Keratinocyte (primary cell): ENCODE measurements at regions not wholly inside any gene's neighbourhood (a gene's known extent, or its start where the extent isn't known, plus 50 kb on each side); places are given as distances from the start of the nearest gene placed in this dataset.

ENCODE experiments used
- DNase-seq: peaks from one replicate; pipeline ENCODE4 v3.0.0-alpha.2; 2011; ENCODE audit warnings: low read depth, missing footprints, low spot score
- FAIRE-seq: peaks from 2 replicates; lab custom pipeline; 2011; peaks lifted over from hg19 to GRCh38; lab: Jason Lieb, UNC
- H2AFZ ChIP-seq: 2 replicates; pipeline ENCODE4 v1.6.0; 2012; ENCODE audit warnings: low read length, control low read depth, inconsistent platforms; ENCODE audit not compliant: control insufficient read depth
- H3K27ac ChIP-seq: 2 replicates; pipeline ENCODE4 v1.5.1; 2011; ENCODE audit warnings: low read length; ENCODE audit not compliant: control insufficient read depth, insufficient read depth
- H3K27me3 ChIP-seq: 3 replicates; pipeline ENCODE4 v1.6.0; 2011; ENCODE audit warnings: low read length; ENCODE audit not compliant: control insufficient read depth, insufficient read depth; ENCODE audit errors: extremely low read depth
- H3K36me3 ChIP-seq, 2 experiments: 2 replicates in 1 of 2; 3 replicates in 1 of 2; pipeline ENCODE4 v1.5.1; 2011; ENCODE audit warnings: low read length in 2 of 2, mild to moderate bottlenecking in 1 of 2; ENCODE audit not compliant: control insufficient read depth in 2 of 2, insufficient read depth in 2 of 2; ENCODE audit errors: extremely low read depth in 1 of 2
- H3K4me1 ChIP-seq: 3 replicates; pipeline ENCODE4 v1.5.1; 2011; ENCODE audit warnings: low read length; ENCODE audit not compliant: control insufficient read depth, insufficient read depth; ENCODE audit errors: extremely low read depth
- H3K4me2 ChIP-seq: 3 replicates; pipeline ENCODE4 v1.6.0; 2011; ENCODE audit warnings: low read depth, low read length; ENCODE audit not compliant: control insufficient read depth, insufficient read depth; ENCODE audit errors: extremely low read depth
- H3K4me3 ChIP-seq, 3 experiments: fragments of 200-600 bp in 1 of 3; sonication (generic) in 1 of 3; 2 replicates in 2 of 3; 3 replicates in 1 of 3; pipeline ENCODE4 v1.5.1; 2011 to 2016; ENCODE audit warnings: low read length in 3 of 3, mild to moderate bottlenecking in 3 of 3, control low read depth in 2 of 3, inconsistent platforms in 1 of 3, low read depth in 1 of 3, mixed read lengths in 1 of 3, mixed run types in 1 of 3, moderate library complexity in 1 of 3; ENCODE audit not compliant: control insufficient read depth in 2 of 3, insufficient read depth in 2 of 3; ENCODE audit errors: extremely low read depth in 1 of 3
- H3K79me2 ChIP-seq: 2 replicates; pipeline ENCODE4 v1.6.0; 2012; ENCODE audit warnings: low read length; ENCODE audit not compliant: control insufficient read depth, insufficient read depth
- H3K9ac ChIP-seq: 3 replicates; pipeline ENCODE4 v1.6.0; 2011; ENCODE audit warnings: low read length; ENCODE audit not compliant: control insufficient read depth, insufficient read depth; ENCODE audit errors: extremely low read depth
- H3K9me1 ChIP-seq: 3 replicates; pipeline ENCODE4 v1.6.0; 2011; ENCODE audit warnings: low read length; ENCODE audit not compliant: control insufficient read depth, insufficient read depth; ENCODE audit errors: extremely low read depth
- H3K9me3 ChIP-seq: 2 replicates; pipeline ENCODE4 v1.5.1; 2012; ENCODE audit warnings: low read depth, low read length; ENCODE audit not compliant: control insufficient read depth
- H4K20me1 ChIP-seq: 3 replicates; pipeline ENCODE4 v1.6.0; 2011; ENCODE audit warnings: low read length; ENCODE audit not compliant: control insufficient read depth, insufficient read depth; ENCODE audit errors: extremely low read depth
- CTCF ChIP-seq, 3 experiments: IDR thresholded peaks in 1 of 3; conservative IDR thresholded peaks in 1 of 3; optimal IDR thresholded peaks in 1 of 3; 2 replicates in 2 of 3; 3 replicates in 1 of 3; pipeline versions ENCODE3 to v1.5.1; 2011; ENCODE audit warnings: low read length in 3 of 3, mild to moderate bottlenecking in 3 of 3, moderate library complexity in 2 of 3, control low read depth in 1 of 3, inconsistent platforms in 1 of 3; ENCODE audit not compliant: insufficient read depth in 2 of 3; ENCODE audit errors: extremely low read depth in 1 of 3
- EZH2 ChIP-seq: IDR thresholded peaks from one replicate; pipeline ENCODE4 v1.6.1; 2012; ENCODE audit warnings: inconsistent platforms, mild to moderate bottlenecking, low read length, moderate library complexity
- dilution Hi-C: fragments of 300-500 bp; cut with MboI; formaldehyde crosslinking; loops from one replicate; pipeline ENCODE4 v1.7.0; 2020; ENCODE audit warnings: low sequenced_read_pairs; ENCODE audit not compliant: extremely low pct_ligation_motif_present

DNA sequence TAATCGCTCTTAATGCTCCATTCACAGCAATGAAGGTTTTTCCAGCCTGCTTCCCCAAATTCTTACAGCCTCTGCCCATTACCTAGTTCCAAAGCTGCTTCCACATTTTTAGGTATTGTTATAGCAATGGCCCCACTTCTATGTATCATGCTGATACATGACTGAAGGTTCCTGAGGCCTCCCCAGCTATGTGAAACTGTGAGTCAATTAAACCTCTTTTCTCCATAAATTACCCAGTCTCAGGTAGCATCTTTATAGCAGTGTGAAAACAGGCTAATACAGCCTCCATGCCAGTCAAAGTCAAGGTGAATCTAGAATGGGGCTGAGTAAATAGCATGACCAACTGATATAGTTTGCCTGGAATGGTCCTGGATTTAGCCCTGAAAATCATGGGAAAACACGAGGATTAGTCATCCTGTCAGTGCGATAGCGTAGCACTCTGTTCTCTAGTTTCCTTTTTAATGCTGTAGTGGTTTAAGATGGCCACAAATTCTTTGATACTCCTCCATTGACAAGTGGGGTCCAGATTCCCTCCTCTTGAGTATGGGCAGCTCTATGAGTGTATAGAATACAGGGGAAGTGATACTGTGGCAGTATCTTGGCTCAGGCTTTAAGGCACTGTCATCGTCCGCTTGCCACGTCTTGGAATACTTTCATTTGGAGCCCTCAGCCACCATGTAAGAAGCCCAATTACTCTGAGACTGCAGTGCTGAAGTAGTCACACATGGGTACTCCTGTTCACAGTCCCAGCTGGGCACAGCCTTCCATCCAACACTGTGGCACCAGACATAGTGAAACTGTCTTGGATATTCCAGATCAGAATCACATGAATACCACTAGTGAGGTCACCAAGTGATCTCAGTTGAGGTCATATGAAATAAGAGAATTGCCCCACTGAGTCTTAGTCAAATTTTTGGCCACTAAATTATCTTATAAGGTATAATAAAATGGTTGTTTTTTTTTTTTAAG lies 94.0 kb upstream of the PLCL2 start:
- Histone ChIP-seq H3K4me2 (no peak overlapping the region), H3K9me1 (no peaks in the 10 kb centered on the region), H3K4me1 (no peaks in the 10 kb centered on the region), H3K27ac (no peak overlapping the region), H2AFZ (no peak overlapping the region), H4K20me1 (no peaks in the 10 kb centered on the region), H3K9ac (no peak overlapping the region), H3K4me3 (no peak overlapping the region), H3K36me3 (no peaks in the 10 kb centered on the region), H3K27me3 (no peaks in the 10 kb centered on the region), H3K9me3 (no peaks in the 10 kb centered on the region), H3K79me2 (no peaks in the 10 kb centered on the region)
- FAIRE-seq (no peak), DNase-seq (no peak)
- TF ChIP-seq CTCF (optimal IDR thresholded peaks at IDR 0.05 in 1 of 3, IDR thresholded peaks at IDR 0.05 in 1 of 3, conservative IDR thresholded peaks at IDR 0.05 in 1 of 3; ENCODE audit: extremely low read depth in 1 of 3, insufficient read depth in 2 of 3, low read length in 3 of 3), result no peak
- no peak for TF ChIP-seq EZH2
- dilution Hi-C loops, result no loop called here

DNA sequence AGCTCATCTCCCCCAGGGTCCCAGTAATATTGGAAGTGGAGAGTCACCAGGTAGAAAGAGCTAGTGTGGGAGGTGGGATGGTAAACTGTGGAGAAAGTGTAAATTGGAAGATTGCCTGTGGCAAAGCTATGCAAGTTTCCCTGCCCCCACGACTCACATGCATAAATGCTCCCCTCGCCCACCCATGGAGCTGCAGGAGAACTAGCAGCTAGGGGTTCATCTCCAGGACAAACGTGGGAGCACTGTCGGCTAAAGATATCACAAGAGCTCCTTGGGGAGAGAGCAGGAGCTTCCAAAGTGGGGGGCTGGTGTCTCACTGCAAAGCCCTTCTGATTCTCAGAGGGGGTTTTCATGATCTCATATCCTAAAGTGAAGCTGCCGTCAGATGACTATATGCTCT lies 91.4 kb upstream of the PLCL2 start:
- H3K27ac ChIP-seq, result no peak overlapping the region
- H4K20me1 ChIP-seq, result no peaks in the 10 kb centered on the region
- H3K79me2 ChIP-seq, result no peaks in the 10 kb centered on the region
- no peak for TF ChIP-seq CTCF (optimal IDR thresholded peaks at IDR 0.05 in 1 of 3, IDR thresholded peaks at IDR 0.05 in 1 of 3, conservative IDR thresholded peaks at IDR 0.05 in 1 of 3; ENCODE audit: extremely low read depth in 1 of 3, insufficient read depth in 2 of 3, low read length in 3 of 3)
- TF ChIP-seq EZH2, result no peak
- H3K4me2 ChIP-seq, result no peak overlapping the region
- no peaks in the 10 kb centered on the region for H3K27me3 ChIP-seq
- no peaks in the 10 kb centered on the region for H3K9me1 ChIP-seq
- DNase-seq (no peak), FAIRE-seq (no peak)
- no peaks in the 10 kb centered on the region for H3K4me1 ChIP-seq
- no peaks in the 10 kb centered on the region for H3K36me3 ChIP-seq
- dilution Hi-C loops, result no loop called here
- H3K9me3 ChIP-seq, result no peaks in the 10 kb centered on the region
- no peak overlapping the region for H2AFZ ChIP-seq
- H3K9ac ChIP-seq, result no peak overlapping the region
- H3K4me3 ChIP-seq, result no peak overlapping the region
